ENCODE measurements at regions not wholly inside any gene's neighbourhood (a gene's known extent, or its start where the extent isn't known, plus 50 kb on each side); places are given as distances from the start of the nearest gene placed in this dataset.
A peak's percentile ranks its signal among the peaks of the same experiment; 100 is the strongest.

DNA sequence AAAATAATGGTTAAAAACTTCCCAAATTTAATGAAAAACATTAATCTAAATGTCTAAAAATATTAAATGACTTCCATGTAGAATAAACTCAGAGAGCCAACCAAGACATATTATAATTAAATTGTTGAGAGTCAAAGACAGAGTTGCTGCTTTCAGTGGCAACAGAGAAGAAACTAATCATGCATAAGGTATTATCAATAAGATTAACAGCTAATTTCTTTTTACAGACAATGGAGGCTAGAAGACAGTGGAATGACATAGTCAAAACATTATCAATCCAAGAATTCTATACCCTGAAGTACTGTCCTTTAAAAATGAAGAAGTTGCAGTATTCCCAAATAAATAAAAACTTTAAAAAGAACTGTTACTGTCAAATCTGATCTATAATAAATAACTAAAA, 268.7 kb downstream of the IRX2 start:
- no peak for DNase-seq
- intact Hi-C loops (cut with DNase I), result no loop called here

DNA sequence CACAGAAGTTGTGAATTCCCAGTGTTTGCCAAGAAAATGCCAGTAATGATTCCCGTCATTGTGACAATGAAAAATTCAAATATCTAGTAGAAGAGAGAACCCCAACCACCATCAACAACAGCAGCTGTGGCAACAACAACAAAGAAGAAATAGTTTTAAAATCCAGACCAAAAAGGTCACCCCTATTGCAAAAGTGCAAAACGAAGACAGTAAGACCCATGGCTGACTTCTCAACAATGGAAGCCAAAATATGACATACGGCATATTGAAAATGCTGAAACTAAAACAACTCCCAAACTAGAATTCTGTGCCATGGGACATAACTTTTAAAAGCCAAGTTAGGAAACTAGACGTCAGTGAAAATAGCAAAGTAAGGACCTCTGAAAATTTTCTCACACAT, 270.6 kb downstream of the IRX2 start:
- intact Hi-C loops (cut with DNase I), result no loop called here
- no peak for DNase-seq

DNA sequence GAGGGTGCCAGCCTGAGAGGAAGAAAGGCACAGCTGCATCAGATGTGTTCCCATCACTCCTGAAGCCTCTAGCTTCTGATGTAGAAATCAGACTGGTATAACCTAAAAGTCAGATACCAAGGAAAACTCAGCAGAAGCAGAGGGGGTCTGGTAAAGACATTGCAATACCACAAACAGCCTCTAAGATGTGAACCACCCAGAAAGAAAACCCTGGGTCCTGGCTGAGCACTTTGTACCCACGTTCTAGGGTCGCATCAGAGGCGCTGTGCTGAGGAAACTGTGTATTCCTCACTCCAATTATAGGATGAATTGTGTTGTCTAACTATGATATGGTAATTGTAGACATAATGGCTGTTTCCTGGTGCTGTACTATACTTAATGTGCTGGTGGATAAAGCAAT, 275.6 kb downstream of the IRX2 start:
- intact Hi-C loops (cut with DNase I), result no loop called here
- DNase-seq, result no peak

DNA sequence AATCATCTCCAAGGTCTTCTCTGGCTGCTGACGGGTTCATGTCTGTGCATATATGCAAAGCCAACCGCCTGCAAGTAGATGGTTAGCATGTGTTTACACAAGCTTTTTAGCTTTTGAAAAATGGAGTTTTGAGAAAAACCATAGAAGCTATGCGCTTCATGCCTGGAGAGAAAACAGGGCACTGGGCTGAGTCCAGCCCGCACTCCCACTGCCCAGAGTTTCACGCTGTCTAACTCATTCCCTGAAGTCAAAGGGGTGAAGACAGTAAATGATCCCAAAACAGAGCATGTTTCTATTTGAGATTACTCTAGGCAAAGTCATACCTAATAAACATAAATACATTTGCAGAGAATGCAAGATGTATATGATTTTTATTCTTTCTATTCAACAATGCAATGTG, 278.8 kb downstream of the IRX2 start:
- DNase-seq, result peak in 1 of 42 donors; percentile 5
- intact Hi-C loops (cut with DNase I), result no loop called here

DNA sequence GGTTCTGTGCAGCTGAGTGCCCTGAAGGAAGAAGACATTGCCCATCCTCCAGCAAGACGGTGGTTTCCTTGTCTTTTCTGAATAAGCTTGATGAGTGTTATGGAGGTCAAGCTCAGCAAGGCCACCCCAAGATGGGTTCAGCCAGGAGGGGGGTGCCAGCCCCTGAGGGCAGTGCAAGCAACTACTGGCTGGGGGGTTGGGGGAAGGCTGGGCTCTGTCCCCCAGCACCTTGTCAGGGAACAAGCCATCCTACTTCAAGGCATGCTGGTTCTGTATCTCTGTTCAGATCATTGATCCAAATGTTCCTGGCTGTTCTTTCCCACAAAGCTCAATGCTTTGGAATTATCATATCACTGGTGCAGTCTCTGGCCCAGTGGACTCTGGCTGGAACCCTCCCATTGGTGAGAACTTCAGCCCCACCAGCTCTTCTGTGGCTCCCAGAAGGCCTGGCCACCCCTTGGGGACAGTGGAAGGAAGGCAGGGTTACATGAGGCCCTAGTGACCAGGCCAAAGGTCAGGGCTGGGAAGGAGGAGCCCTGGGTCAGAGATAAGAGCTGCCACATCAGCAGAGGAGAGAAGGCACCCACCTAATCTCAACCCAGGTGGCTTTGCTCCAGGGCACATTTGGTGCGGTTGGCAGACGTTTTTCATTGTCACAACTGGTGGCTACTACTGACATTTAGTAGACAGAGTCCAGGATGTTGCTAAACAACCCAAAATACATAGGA, 280.2 kb downstream of the IRX2 start:
- intact Hi-C loops (cut with DNase I), result no loop called here
- DNase-seq, result peak in 2 of 42 donors; percentile 9 to 23

DNA sequence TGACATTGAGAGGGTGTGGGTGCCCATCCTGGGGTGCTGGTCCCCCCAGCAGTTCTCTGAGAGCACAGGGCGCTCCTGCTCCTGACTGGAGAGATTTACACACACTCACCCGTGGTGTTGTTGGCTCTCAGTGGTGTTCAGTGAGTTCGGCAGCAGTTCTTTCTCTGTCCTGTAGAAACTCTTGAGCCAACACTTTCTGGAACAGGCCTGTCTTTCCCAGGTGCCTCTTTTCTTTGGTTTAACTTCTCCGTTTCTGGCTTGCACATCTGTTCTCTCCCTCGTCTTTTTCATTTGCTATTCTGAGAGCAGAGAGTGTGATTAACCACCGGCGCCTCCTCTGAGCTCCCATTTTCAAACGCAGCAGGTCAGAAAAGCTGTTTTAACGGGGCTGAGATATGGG, 284.5 kb downstream of the IRX2 start:
- no peak for DNase-seq
- intact Hi-C loops (cut with DNase I), result no loop called here

DNA sequence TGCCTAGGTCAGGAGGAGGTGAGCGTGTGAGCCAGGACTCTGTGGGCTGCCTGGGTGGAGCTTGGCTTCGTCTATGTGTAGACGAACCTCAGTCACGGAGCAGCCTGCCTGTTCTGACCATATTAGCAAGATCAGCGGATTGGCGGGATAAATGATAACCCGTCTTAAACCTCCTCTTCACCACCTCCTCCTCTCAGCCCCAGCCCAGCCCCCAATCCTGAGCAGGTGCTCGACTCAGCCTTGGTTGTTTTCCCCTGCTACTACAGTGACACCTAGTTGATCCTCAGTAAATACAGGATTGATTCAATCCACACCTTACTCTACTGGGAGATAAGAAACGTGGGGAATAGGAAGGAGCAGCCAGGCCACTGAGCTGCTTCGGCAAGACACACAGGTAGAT, 286.1 kb downstream of the IRX2 start:
- intact Hi-C loops (cut with DNase I), result no loop called here
- DNase-seq, result peak in 15 of 42 donors; percentile 5 to 57 (median 20)

DNA sequence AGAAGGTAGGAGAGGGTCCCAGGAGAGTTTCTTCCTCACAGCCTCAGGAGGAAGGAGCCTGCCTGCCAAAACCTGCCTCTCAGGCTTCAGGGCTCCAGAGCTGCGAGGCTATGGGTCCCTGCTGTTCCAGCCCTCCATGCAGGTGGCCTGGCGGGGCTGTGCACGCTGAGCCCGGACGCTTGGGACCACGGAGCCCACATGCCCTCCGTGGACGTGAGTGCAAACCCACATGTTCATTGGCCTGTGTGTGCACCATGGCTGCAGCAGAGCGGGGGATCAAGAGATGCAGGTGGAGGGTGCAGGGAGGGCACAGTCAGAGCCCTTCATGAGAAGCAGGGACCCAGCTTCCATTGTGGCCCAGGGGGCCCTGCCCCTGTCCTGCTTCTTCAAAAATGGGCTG, 287.3 kb downstream of the IRX2 start:
- DNase-seq, result no peak
- intact Hi-C loops (cut with DNase I), result no loop called here

DNA sequence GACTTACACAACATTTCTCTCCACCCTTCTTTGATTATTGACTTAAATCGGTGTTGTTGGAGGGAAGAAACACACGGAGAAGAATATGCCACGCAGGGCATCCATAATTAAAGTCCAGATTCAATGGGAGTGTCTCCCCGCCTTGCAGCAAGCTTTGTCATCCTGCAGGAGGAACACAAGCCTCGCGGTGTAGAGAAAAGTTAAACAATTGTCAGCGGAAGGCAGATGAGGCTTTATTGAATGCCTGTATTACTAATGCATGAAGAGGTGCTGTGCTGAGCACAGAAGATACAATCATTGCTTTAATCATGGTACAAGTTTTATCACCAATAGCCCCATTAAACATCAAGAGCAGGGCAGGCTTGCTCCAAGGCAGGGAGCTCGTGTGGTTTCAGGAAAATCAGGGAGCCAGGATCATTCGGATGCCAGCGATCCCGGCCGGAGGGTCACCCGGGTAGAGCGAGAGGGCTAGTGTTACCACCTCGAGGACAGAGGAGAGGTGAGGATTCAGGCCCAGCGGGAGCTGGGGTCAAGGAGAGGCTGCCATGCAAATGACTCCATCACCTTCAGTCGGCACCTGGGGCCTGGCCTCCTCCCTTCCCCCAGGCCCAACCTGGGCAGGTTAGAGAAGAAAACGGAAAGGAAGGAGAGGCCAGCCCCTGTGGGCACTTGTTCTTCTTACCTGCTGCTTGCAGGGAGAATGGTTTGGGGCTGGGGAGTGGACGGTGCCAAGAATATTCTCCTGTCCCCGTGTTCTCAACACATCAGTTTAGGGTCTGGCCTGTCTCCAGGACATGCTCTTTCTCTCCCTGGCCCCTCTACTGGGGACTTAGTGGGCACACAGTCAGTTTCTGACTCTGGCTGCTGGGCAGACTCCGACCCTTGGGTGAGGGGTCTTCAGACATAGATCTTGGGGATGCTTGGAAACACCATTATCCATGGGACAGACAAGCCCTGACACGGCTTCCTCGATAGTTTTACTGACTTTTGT, 289.5 kb downstream of the IRX2 start:
- intact Hi-C loops (cut with DNase I), result no loop called here
- no peak for DNase-seq

DNA sequence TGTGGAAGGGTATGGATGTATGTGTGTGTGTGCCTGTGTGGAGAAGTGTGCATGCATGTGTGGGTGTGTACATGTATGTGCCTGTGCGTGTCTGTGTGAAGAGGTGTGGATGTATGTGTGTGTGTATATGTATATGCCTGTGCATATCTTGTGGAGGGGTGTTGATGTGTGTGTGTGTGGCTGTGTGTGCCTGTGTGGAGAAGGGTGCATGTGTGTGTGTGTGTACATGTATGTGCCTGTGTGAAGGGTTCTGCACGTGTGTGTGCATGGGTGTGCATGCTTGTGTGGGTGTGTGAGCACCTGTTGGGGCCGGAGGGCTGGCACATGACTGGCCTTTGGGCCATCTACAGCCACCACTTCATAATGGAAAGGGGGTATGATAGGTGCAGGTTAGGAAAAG, 291.4 kb downstream of the IRX2 start:
- intact Hi-C loops (cut with DNase I), result no loop called here
- no peak for DNase-seq

DNA sequence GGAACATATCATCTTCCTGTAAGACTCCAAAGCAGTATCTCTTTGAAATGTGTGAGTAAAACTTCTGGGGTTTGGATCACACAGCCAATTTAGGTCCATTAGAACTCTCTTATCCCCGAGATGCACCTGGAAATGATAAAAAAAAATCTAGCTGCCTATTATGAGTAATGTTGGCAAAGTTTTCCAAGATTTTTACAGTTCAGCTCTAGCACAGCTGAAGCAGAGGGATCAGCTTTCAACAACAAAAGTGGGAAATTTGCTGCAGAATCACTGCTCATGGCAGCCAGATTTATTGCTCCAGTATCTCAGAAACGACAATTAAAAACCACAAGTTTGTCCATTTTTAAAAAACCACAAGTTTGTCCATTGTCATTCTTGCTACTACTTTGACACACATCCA, 292.2 kb downstream of the IRX2 start:
- intact Hi-C loops (cut with DNase I), result no loop called here

DNA sequence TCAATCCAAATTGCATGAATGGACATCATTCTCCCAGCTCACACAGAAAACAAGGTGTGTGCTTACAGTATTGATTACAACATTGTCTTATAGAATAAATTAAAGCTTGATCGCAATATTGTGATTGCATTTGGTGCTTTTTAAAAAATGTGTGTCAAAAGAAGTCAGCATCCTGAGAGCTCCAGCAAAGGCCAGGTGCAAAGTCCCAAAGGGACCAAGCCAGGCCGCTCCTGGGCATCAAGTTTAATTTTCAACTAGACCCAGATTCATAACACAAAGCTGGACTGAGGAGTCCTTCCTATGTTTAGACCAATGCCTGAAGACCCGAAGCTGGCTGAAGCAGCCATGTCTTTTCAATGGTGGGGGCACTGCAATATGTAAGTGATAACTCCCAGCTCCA, 295.6 kb downstream of the IRX2 start:
- intact Hi-C loops (cut with DNase I), result no loop called here
- DNase-seq, result no peak

More for the DNA sequence above, 292.2 kb downstream of the IRX2 start:
- DNase-seq, result no peak

DNA sequence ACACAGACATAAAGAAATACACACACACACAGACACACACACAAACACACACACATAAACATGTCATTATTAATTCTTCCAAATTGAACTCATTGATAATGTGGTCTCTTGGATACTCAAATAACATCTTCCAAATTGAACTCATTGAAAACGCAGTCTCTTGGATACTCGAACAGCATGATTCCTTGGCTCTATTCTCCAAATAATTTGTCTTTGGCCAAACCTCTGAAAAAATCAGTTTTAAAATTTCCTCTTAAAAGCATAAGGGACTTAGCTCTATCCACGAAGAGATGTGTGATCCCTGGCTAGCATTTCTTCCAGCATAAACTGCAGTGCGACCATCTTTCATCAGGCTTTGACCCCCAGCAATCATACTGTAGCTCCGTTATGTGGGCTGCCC, 296.6 kb downstream of the IRX2 start:
- intact Hi-C loops (cut with DNase I), result no loop called here
- DNase-seq, result no peak

DNA sequence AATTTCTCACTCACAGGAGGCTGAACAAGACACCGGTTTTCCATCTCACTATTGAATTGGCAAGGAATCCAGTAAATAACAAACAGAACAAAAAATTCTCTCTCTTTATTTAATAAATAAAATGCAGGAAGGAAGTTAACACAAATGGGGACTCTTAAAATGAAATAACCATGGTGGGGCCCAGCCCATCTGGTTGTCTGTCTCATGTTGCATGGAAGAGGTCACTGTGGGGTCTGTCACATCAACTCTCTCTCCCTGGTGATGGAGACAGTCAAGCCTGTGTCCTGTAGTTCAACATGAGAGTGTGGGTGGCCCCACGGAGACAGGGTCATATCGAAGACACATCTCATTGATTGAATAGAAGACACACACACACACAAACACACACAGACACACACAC, 297.7 kb downstream of the IRX2 start:
- intact Hi-C loops (cut with DNase I), result no loop called here
- no peak for DNase-seq

DNA sequence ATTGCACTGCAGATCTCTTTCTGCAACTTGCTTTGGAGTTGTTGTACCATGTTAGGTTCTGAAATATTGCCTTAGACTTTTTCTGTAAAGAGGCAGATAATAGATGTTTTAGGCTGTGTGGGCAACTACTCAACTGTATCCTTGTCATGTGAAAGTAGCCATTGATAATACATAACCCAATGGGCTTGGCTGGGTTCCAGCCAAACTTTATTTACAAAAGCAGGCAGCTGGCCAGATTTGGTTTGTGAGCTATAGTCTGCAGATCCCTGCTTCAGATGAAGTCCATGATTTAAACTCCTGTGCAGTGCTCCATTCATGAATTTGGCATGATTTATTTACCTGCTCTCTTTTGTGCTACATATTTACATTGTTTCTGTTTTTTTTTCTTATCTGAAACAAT, 300.4 kb downstream of the IRX2 start:
- no peak for DNase-seq

DNA sequence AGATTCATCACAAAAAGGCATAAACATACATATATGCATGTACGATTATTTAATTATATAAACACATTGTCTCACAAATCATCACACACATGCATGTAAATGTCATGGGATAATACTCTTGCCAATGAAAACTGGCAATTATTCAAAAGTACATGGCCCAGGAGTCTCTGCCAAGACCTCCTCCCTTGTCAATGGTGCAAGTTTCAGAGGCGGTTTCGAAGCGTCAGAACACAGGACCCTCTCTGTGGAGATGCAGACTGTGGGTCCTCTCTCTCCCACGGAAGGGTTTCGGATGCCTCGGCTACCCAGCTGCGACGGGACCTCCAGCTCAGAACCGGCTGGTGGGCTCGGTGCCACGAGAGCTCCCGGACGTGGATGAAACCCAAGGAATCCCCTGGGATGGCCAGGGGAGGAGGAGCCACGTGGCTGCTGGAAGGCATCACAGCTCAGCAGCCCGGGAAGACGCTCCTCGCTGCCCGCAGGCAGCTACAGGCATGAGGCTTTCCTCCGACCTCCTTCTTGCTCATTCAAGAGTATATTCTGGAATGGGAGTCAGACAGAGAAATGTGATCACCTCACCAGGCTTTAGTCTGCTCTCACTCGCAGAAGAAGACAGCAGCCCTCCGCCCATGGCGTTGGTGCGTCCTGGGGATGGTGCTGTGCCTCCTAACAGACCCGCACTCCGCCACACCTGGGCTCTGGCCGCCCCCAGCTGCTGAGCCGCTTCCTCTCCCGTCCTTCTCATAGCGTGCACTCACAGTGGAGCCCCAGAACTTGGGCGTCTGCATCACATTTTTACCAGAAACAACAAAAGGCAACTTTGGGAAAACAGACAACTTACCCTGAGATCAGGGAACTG, 308.8 kb downstream of the IRX2 start:
- intact Hi-C loops (cut with DNase I), result no loop called here

More for the DNA sequence above, 300.4 kb downstream of the IRX2 start:
- intact Hi-C loops (cut with DNase I), result no loop called here

DNA sequence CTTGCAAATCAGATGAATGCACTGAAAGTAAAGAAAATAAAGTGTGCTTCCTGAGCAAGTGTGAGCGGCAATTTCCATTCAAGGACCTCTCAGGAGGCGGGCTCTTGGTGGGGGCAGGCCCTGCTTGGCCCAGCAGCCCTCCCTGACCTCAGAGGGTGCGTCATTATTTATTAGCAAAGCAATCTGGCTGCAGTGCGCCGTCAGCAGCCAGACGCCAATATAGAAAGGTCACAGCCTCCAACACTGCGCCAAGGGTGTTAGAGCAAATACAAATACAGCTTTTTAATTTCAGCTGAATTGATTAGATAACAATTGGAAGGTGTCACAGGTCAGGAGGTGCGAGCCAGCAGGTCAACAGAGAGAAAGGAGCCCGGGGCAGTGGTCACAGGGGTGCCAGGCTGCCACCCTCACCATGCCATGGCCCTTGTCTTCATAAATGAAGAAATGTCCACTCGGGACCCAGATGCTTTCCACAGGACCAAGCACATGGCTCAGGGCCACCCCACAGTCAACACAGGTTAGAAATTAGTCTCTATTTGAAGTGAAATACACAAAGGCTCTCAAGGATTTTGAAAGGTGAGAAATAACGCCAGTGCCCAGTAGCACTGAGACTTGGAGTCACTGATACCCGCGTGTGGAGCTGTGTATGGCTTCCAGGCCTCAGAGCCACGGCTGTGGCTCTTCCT, 309.8 kb downstream of the IRX2 start:
- peak in 1 of 42 donors; percentile 35 for DNase-seq
- intact Hi-C loops (cut with DNase I), result no loop called here

More for the DNA sequence above, 308.8 kb downstream of the IRX2 start:
- DNase-seq, result no peak

DNA sequence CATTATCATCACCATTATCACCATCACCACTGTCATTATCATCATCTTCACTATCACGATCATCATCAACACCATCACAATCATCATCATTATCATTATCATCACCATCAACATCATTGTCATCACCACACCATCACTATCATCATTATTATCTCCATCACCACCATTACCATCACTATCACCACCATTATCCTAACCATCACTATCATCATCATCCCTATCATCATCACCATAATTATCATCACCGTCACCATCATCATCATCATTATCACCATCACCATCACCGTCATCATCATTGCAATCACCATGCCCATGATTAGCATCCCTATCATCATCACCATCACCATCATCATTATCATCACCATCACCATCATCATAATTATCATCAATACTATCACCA, 311.9 kb downstream of the IRX2 start:
- no peak for DNase-seq
- intact Hi-C loops (cut with DNase I), result no loop called here

DNA sequence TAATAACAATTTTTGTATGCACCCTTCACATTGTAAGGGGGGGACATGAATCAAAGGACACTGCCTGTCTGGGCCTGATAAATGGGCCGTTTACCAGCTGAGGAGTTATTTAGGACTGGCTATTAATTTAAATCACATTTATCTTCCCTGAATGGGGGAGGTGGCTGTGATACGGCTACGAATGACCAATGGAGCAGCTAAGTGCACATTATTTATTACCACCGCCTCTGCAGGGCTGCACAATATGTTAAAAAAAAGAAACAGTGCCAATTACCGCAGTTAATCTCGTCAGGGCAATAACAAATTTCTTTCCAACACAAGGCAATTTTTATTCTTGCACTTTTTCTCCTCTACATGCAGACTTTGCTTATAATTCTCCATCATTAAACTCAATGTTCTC, 318.4 kb downstream of the IRX2 start:
- DNase-seq, result no peak
- intact Hi-C loops (cut with DNase I), result no loop called here

All from head of caudate nucleus (tissue), 42 donors.